K562 (cell line): ENCODE measurements at regions not wholly inside any gene's neighbourhood (a gene's known extent, or its start where the extent isn't known, plus 50 kb on each side); places are given as distances from the start of the nearest gene placed in this dataset.

Experiments
- CC2D1A ChIP-seq: fragments of 450-650 bp; IDR thresholded peaks from 2 replicates; pipeline ENCODE4 v1.6.1; 2017; ENCODE audit warnings: mild to moderate bottlenecking
- CLOCK ChIP-seq: fragments of 250-450 bp; sonication (Bioruptor Pico); IDR thresholded peaks from 2 replicates; pipeline ENCODE4 v1.4.0; 2020; ENCODE audit warnings: mild to moderate bottlenecking, moderate library complexity, borderline replicate concordance
- NCOR1 ChIP-seq: fragments of 450-650 bp; IDR thresholded peaks from 2 replicates; pipeline ENCODE4 v1.6.1; 2016; ENCODE audit warnings: mild to moderate bottlenecking, moderate library complexity
- PHF8 ChIP-seq: fragments of 200-600 bp; sonication (generic); IDR thresholded peaks from 2 replicates; pipeline ENCODE4 v1.6.1; 2012; ENCODE audit warnings: mixed run types, mild to moderate bottlenecking, inconsistent platforms, low read length, moderate library complexity, borderline replicate concordance
- SRSF3 ChIP-seq: fragments of 200-400 bp; formaldehyde crosslinking; IDR thresholded peaks from 2 replicates; pipeline ENCODE4 v1.6.1; 2016; ENCODE audit warnings: mild to moderate bottlenecking, low read length, moderate library complexity; ENCODE audit not compliant: insufficient read depth
- TEAD4 ChIP-seq, 2 experiments: sonication (generic) in 1 of 2; formaldehyde crosslinking in 1 of 2; IDR thresholded peaks; 2 replicates each; pipeline versions ENCODE4 v1.6.1 to v1.8.0; 2012 to 2022; ENCODE audit warnings: borderline replicate concordance in 1 of 2, inconsistent platforms in 1 of 2, low read length in 1 of 2, mild to moderate bottlenecking in 1 of 2, missing genetic modification reagents in 1 of 2
- ZBTB49 ChIP-seq: sonication (generic); formaldehyde crosslinking; IDR thresholded peaks from 2 replicates; pipeline ENCODE4 v1.8.0; 2022; ENCODE audit warnings: missing genetic modification reagents, mild to moderate bottlenecking, borderline replicate concordance
- ZFX ChIP-seq: sonication (generic); formaldehyde crosslinking; IDR thresholded peaks from 2 replicates; pipeline ENCODE4 v1.8.0; 2022; ENCODE audit warnings: mild to moderate bottlenecking, missing genetic modification reagents, moderate library complexity
- ZNF174 ChIP-seq: fragments of 250-450 bp; sonication (Bioruptor Pico); IDR thresholded peaks from 2 replicates; pipeline ENCODE4 v1.4.0; 2020; ENCODE audit warnings: mild to moderate bottlenecking
- ZNF282 ChIP-seq: sonication (generic); formaldehyde crosslinking; IDR thresholded peaks from 2 replicates; pipeline ENCODE4 v1.8.1; 2023; ENCODE audit warnings: missing genetic modification reagents

GRCh38 chrX:10926404-10926803 lies 184.7 kb upstream of the HCCS start (continued):
- no peak for TF ChIP-seq CLOCK (CRISPR knock-in tag)
- no peak for TF ChIP-seq NCOR1
- no peak for TF ChIP-seq ZNF282 (CRISPR knock-in tag)
- TF ChIP-seq ZFX (CRISPR knock-in tag) = no peak
- TF ChIP-seq SRSF3 = no peak
- TF ChIP-seq CC2D1A = no peak
- no peak for TF ChIP-seq ZNF174 (CRISPR knock-in tag)
- TF ChIP-seq PHF8 = no peak
- TF ChIP-seq ZBTB49 (CRISPR knock-in tag) = no peak
- no peak for TF ChIP-seq TEAD4 (IDR thresholded peaks at IDR 0.05; ENCODE audit: low read length)
- no peak for TF ChIP-seq TEAD4 (CRISPR knock-in tag; IDR thresholded peaks at IDR 0.05; ENCODE audit: borderline replicate concordance)
- TF ChIP-seq, all 486 proteins: peak for 0
